GM12892 (cell line): ENCODE measurements at regions not wholly inside any gene's neighbourhood (a gene's known extent, or its start where the extent isn't known, plus 50 kb on each side); places are given as distances from the start of the nearest gene placed in this dataset.

ENCODE experiments used
- POLR2A ChIP-seq: IDR thresholded peaks from 2 replicates; pipeline ENCODE4 v1.6.1; 2011; ENCODE audit warnings: low read depth, low read length, control low read depth
- TAF1 ChIP-seq: IDR thresholded peaks from 2 replicates; pipeline ENCODE4 v1.6.1; 2011; ENCODE audit warnings: low read depth, mild to moderate bottlenecking, control low read depth, low read length, borderline replicate concordance

DNA sequence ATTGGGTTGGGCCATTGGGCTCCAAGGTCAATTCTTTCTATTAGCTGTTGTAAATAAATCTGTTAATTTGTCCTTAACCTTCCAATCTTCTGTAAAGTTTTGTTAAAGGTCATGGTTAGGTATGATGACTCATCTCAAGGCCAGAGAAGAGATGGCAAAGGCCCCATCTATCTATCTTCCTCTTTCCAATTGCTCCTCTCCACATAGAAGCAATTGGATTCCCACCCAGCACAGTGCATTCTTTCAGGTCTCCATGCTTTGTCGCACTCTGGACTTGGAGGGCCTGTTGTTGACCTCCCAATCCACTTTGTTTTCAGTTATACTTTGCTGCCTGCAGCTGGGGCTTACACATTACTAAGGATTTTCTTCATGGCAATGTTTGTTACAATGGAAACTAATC is 118.5 kb downstream of the MFAP3L start:
- no peak for TF ChIP-seq POLR2A
- no peak for TF ChIP-seq TAF1
